Panc1 (cell line): ENCODE measurements at regions not wholly inside any gene's neighbourhood (a gene's known extent, or its start where the extent isn't known, plus 50 kb on each side); places are given as distances from the start of the nearest gene placed in this dataset.
A peak's percentile ranks its signal among the peaks of the same experiment; 100 is the strongest.

Source experiments
- ATAC-seq: fragments of 200-7000 bp; cut with Tn5 transposase; 2 replicates; pipeline ENCODE4 v1.9.1; 2020; ENCODE audit warnings: mild to moderate bottlenecking, moderate library complexity
- BruUV-seq: library from RNA; stranded (reverse); fragments of 400-500 nt; replicated peaks from 2 replicates; lab custom pipeline; 2021; lab: Mats Ljungman, UMichigan
- CTCF ChIA-PET: fragments of 300-600 bp; sonication (Branson Sonifier 250); formaldehyde crosslinking; loops from one replicate; lab custom pipeline; 2022; ENCODE audit warnings: antibody characterized with exemption; lab: Charles Lee
- POLR2A ChIA-PET: fragments of 300-600 bp; sonication (Branson Sonifier 250); formaldehyde crosslinking; loops from one replicate; lab custom pipeline; 2022; ENCODE audit warnings: antibody characterized with exemption; lab: Charles Lee
- DNase-seq: peaks from one replicate; pipeline ENCODE4 v3.0.0-alpha.2; 2010; ENCODE audit warnings: low read depth, low spot score
- H3K27ac ChIP-seq: 2 replicates; pipeline ENCODE4 v1.5.1; 2011; ENCODE audit warnings: mild to moderate bottlenecking, low read length, inconsistent platforms
- H3K27me3 ChIP-seq: fragments of 200-500 bp; sonication (Bioruptor generic); 2 replicates; pipeline ENCODE4 v1.6.0; 2014; ENCODE audit warnings: low read length, inconsistent platforms; ENCODE audit not compliant: control insufficient read depth, insufficient read depth
- H3K36me3 ChIP-seq: fragments of 200-500 bp; sonication (Bioruptor generic); 2 replicates; pipeline ENCODE4 v1.5.1; 2014; ENCODE audit warnings: inconsistent platforms, mild to moderate bottlenecking, low read length, moderate library complexity; ENCODE audit not compliant: control insufficient read depth, insufficient read depth
- H3K4me1 ChIP-seq: 2 replicates; pipeline ENCODE4 v1.5.1; 2011; ENCODE audit warnings: inconsistent platforms, mild to moderate bottlenecking, low read length, moderate library complexity; ENCODE audit not compliant: control insufficient read depth, insufficient read depth
- H3K4me3 ChIP-seq, 2 experiments: 2 replicates each; pipeline ENCODE4 v1.5.1; 2011 to 2012; ENCODE audit warnings: low read depth in 2 of 2, low read length in 2 of 2, mild to moderate bottlenecking in 2 of 2, inconsistent platforms in 1 of 2, moderate library complexity in 1 of 2
- H3K9me3 ChIP-seq: fragments of 200-500 bp; sonication (Bioruptor generic); 2 replicates; pipeline ENCODE4 v1.5.1; 2014; ENCODE audit warnings: low read depth, mild to moderate bottlenecking, inconsistent platforms, low read length, moderate library complexity; ENCODE audit not compliant: control insufficient read depth, insufficient read depth
- CTCF ChIP-seq: fragments of 450-650 bp; IDR thresholded peaks from 2 replicates; pipeline ENCODE4 v1.5.1; 2017; ENCODE audit warnings: mild to moderate bottlenecking
- POLR2AphosphoS5 ChIP-seq: IDR thresholded peaks from 2 replicates; pipeline ENCODE4 v1.6.1; 2012; ENCODE audit warnings: mild to moderate bottlenecking, low read depth, low read length, moderate library complexity
- REST ChIP-seq, 2 experiments: IDR thresholded peaks; 2 replicates each; pipeline ENCODE4 v1.6.1; 2011 to 2012; ENCODE audit warnings: low read depth in 2 of 2, control low read depth in 1 of 2, low read length in 1 of 2, mild to moderate bottlenecking in 1 of 2, moderate library complexity in 1 of 2; ENCODE audit not compliant: insufficient read depth in 1 of 2
- SIN3A ChIP-seq: IDR thresholded peaks from 2 replicates; pipeline ENCODE4 v1.6.1; 2012; ENCODE audit warnings: low read depth, mild to moderate bottlenecking, low read length, moderate library complexity, borderline replicate concordance; ENCODE audit not compliant: insufficient read depth
- TCF7L2 ChIP-seq: IDR thresholded peaks from 2 replicates; pipeline ENCODE4 v1.6.1; 2011; ENCODE audit warnings: mild to moderate bottlenecking, low read depth, low read length, inconsistent platforms
- in situ Hi-C: cut with HindIII; loops from 2 replicates; pipeline ENCODE4 v1.10.0; 2016; ENCODE audit warnings: low sequenced_read_pairs, low pct_unique_long_range_greater_than_20kb
- intact Hi-C: fragments of 100-400 bp; cut with micrococcal nuclease; formaldehyde crosslinking; loops from one replicate; pipeline ENCODE4 v1.10.0; 2022; ENCODE audit not compliant: unreplicated experiment

GRCh38 chr1:224489534-224490365, 55.2 kb upstream of the WDR26 start:
- Histone ChIP-seq H3K9me3 (no peaks in the 10 kb centered on the region), H3K36me3 (no peaks in the 10 kb centered on the region), H3K27ac (0 out of 2 replicates have a peak overlapping the region, but pooled peaks have one; percentile 36), H3K4me3 (no peak overlapping the region), H3K27me3 (no peaks in the 10 kb centered on the region), H3K4me1 (0 out of 2 replicates have a peak, but pooled peaks cover 8% of the 10 kb centered on the region)
- ChIA-PET POLR2A (no interaction called here), CTCF (no interaction called here)
- intact Hi-C loops: no loop called here
- no peak for ATAC-seq
- BruUV-seq: no TSS peak
- TF ChIP-seq POLR2AphosphoS5 (no peak), CTCF (no peak), REST (IDR thresholded peaks at IDR 0.05; ENCODE audit: insufficient read depth in 1 of 2, low read depth in 2 of 2, low read length in 1 of 2) (no peak), SIN3A (no peak), TCF7L2 (no peak)
- in situ Hi-C loops: no loop called here
- no peak for DNase-seq

GRCh38 chr1:224490549-224491537, 56.2 kb upstream of the WDR26 start:
- POLR2A ChIA-PET: no interaction called here
- intact Hi-C loops (no loop called here), in situ Hi-C loops (no loop called here)
- ATAC-seq: no peak
- H3K36me3 ChIP-seq: no peaks in the 10 kb centered on the region
- no TSS peak for BruUV-seq
- DNase-seq: no peak
- no peaks in the 10 kb centered on the region for H3K27me3 ChIP-seq
- TF ChIP-seq REST (IDR thresholded peaks at IDR 0.05; ENCODE audit: insufficient read depth in 1 of 2, low read depth in 2 of 2, low read length in 1 of 2) (no peak), SIN3A (no peak), POLR2AphosphoS5 (no peak), TCF7L2 (no peak), CTCF (no peak)
- no peak overlapping the region for H3K4me3 ChIP-seq
- no peaks in the 10 kb centered on the region for H3K9me3 ChIP-seq
- 0 out of 2 replicates have a peak, but pooled peaks cover 8% of the 10 kb centered on the region for H3K4me1 ChIP-seq
- CTCF ChIA-PET: interaction anchor here (0.6 kb wide), 1 partner anchor 56 kb away, joined by 3 read pairs; the partner anchor contains the start of gene WDR26
- H3K27ac ChIP-seq: no peak overlapping the region
